ENCODE measurements at regions not wholly inside any gene's neighbourhood (a gene's known extent, or its start where the extent isn't known, plus 50 kb on each side); places are given as distances from the start of the nearest gene placed in this dataset.

DNA sequence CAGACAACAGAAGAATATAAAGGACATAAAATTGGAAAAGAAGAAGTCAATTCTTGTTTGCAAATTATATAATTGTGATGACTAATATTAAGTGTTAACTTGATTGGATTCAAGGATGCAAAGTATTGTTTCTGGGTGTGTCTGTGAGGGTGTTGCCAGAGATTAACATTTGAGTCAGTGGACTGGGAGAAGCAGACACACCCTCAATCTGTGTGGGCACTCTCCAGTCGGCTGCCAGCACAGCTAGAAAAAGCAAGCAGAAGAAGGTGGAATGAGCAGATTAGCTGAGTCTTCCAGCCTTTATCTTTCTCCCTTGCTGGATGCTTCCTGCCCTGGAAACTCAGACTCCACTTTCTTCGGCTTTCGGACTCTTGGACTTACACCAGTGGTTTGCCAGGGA is 51.7 kb downstream of the UBE2NL start:
- Histone ChIP-seq H3K79me2 (ENCODE audit: control insufficient read depth, insufficient read depth, low read length) (no peaks in the 10 kb centered on the region), H3K27ac (ENCODE audit: low read length in 2 of 2) (no peak overlapping the region), H2AFZ (ENCODE audit: insufficient read depth, low read depth, low read length, poor library complexity, severe bottlenecking) (no peak overlapping the region), H3K4me3 (ENCODE audit: control extremely low read depth in 1 of 5, extremely low read depth in 1 of 5, insufficient read depth in 1 of 5, low read depth in 2 of 5, low read length in 4 of 5) (no peak overlapping the region), H3K4me2 (replicated peaks; ENCODE audit: low read depth, low read length, poor library complexity, severe bottlenecking) (no peak overlapping the region), H3K36me3 (replicated peaks in 1 of 2; ENCODE audit: control extremely low read depth in 1 of 2, control insufficient read depth in 1 of 2, extremely low read depth in 1 of 2, insufficient read depth in 2 of 2, low read length in 1 of 2) (no peaks in the 10 kb centered on the region), H4K20me1 (ENCODE audit: control insufficient read depth, insufficient read depth, low read length, poor library complexity, severe bottlenecking) (no peaks in the 10 kb centered on the region), H3K9me3 (ENCODE audit: control extremely low read depth in 1 of 3, control insufficient read depth in 2 of 3, insufficient read depth in 1 of 3, low read length in 2 of 3) (no peaks in the 10 kb centered on the region), H3K27me3 (replicated peaks in 1 of 4; ENCODE audit: control extremely low read depth in 1 of 4, control insufficient read depth in 3 of 4, insufficient read depth in 4 of 4, low read length in 3 of 4) (no peaks in the 10 kb centered on the region), H3K9ac (ENCODE audit: low read length) (no peak overlapping the region), H3K4me1 (ENCODE audit: control insufficient read depth in 2 of 2, insufficient read depth in 2 of 2, low read length in 2 of 2) (no peaks in the 10 kb centered on the region)
- ChIA-PET POLR2A (no interaction called here), CTCF (no interaction called here)
- no peak for ATAC-seq (ENCODE audit: low read depth)
- Mint-ChIP-seq H3K9me3 (ENCODE audit: insufficient read depth) (no peaks in the 10 kb centered on the region), H3K27ac (no peak overlapping the region), H3K27me3 (no peaks in the 10 kb centered on the region), H3K4me3 (no peak overlapping the region), H3K4me1 (no peaks in the 10 kb centered on the region)
- intact Hi-C loops (cut with micrococcal nuclease): no loop called here
- TF ChIP-seq EZH2 (IDR thresholded peaks at IDR 0.05; ENCODE audit: borderline replicate concordance, insufficient read depth, low read depth, low read length, poor library complexity, severe bottlenecking) (no peak), CTCF (IDR thresholded peaks at IDR 0.05) (no peak)
- no peak for DNase-seq
- 100% methylated on average over 2 of the region's 3 CpGs for WGBS (ENCODE audit: insufficient coverage)

GRCh38 chrX:143940119-143940518 is 56.2 kb downstream of the UBE2NL start:
- intact Hi-C loops (cut with micrococcal nuclease): no loop called here
- H3K79me2 ChIP-seq (ENCODE audit: control insufficient read depth, insufficient read depth, low read length): no peaks in the 10 kb centered on the region
- no peaks in the 10 kb centered on the region for H3K36me3 ChIP-seq (replicated peaks in 1 of 2; ENCODE audit: control extremely low read depth in 1 of 2, control insufficient read depth in 1 of 2, extremely low read depth in 1 of 2, insufficient read depth in 2 of 2, low read length in 1 of 2)
- no peaks in the 10 kb centered on the region for H4K20me1 ChIP-seq (ENCODE audit: control insufficient read depth, insufficient read depth, low read length, poor library complexity, severe bottlenecking)
- no peak overlapping the region for H3K9ac ChIP-seq (ENCODE audit: low read length)
- no peaks in the 10 kb centered on the region for H3K4me1 ChIP-seq (ENCODE audit: control insufficient read depth in 2 of 2, insufficient read depth in 2 of 2, low read length in 2 of 2)
- no peaks in the 10 kb centered on the region for H3K27me3 ChIP-seq (replicated peaks in 1 of 4; ENCODE audit: control extremely low read depth in 1 of 4, control insufficient read depth in 3 of 4, insufficient read depth in 4 of 4, low read length in 3 of 4)
- H3K9me3 ChIP-seq (ENCODE audit: control extremely low read depth in 1 of 3, control insufficient read depth in 2 of 3, insufficient read depth in 1 of 3, low read length in 2 of 3): no peaks in the 10 kb centered on the region
- no peak overlapping the region for H2AFZ ChIP-seq (ENCODE audit: insufficient read depth, low read depth, low read length, poor library complexity, severe bottlenecking)
- H3K9me3 Mint-ChIP-seq (ENCODE audit: insufficient read depth): no peaks in the 10 kb centered on the region
- H3K27ac ChIP-seq (ENCODE audit: low read length in 2 of 2): no peak overlapping the region
- no peaks in the 10 kb centered on the region for H3K27me3 Mint-ChIP-seq
- H3K4me2 ChIP-seq (replicated peaks; ENCODE audit: low read depth, low read length, poor library complexity, severe bottlenecking): no peak overlapping the region
- WGBS (ENCODE audit: insufficient coverage): no CpG with 5 or more reads among the region's 5 CpGs
- H3K4me1 Mint-ChIP-seq: no peaks in the 10 kb centered on the region
- CTCF ChIA-PET: no interaction called here
- no peak overlapping the region for H3K27ac Mint-ChIP-seq
- ATAC-seq (ENCODE audit: low read depth): no peak
- H3K4me3 Mint-ChIP-seq: no peak overlapping the region
- TF ChIP-seq CTCF (IDR thresholded peaks at IDR 0.05) (no peak), EZH2 (IDR thresholded peaks at IDR 0.05; ENCODE audit: borderline replicate concordance, insufficient read depth, low read depth, low read length, poor library complexity, severe bottlenecking) (no peak)
- DNase-seq: no peak
- POLR2A ChIA-PET: no interaction called here
- no peak overlapping the region for H3K4me3 ChIP-seq (ENCODE audit: control extremely low read depth in 1 of 5, extremely low read depth in 1 of 5, insufficient read depth in 1 of 5, low read depth in 2 of 5, low read length in 4 of 5)

All from B cell (primary cell).